ENCODE measurements at regions not wholly inside any gene's neighbourhood (a gene's known extent, or its start where the extent isn't known, plus 50 kb on each side); places are given as distances from the start of the nearest gene placed in this dataset.

- DNase-seq: no peak
Measured at GRCh38 chr2:16314691-16315457, 350.8 kb downstream of the CYRIA start.

- DNase-seq: no peak
Measured at GRCh38 chr2:16314001-16314400, 351.6 kb downstream of the CYRIA start.

- no peak for DNase-seq
Measured at GRCh38 chr2:16313235-16313975, 352.2 kb downstream of the CYRIA start.

GRCh38 chr2:16312771-16313170, 352.9 kb downstream of the CYRIA start:
- no peak for DNase-seq

DNA sequence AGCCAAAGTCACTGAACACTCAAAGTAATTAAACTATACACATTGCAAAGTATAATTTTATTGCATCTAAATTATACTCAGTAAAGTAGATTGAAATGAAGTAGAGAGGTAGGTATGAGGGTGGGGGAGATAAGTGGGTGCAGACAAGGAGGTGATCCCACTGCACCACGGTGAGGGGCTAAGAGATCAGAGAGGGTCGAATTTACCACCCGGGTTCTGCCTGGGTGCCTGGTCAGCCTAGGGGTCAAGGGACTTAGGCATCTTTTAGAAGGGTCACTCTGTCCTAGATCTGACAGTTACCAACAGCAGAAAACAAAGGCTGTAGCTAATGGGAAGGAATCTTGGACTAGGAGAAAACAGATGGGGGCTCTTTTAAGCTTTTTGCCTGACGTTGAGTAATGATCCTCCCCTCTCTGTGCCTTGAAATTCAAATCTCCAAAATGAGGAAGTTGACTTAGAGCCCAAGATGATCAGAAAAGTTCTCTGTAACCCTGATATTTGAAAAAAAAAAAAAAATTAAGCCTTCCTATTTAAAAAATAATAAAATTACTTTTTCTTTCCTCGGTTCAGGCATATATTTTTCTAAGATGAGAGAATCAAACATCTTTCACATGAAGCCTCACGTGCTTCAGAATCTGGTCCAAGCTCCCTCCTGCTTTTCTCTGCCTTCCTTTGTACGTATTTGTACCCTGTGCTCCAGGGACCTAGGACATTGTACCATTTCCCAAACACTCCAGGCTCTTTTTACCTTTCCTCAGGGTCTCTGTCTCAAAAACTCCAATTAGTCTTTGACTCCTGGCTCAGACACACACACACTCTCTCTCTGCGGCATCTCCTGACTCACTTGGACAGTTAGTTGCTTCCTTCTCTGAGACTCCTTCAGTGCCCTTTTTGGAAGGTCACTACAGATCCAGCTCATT, 353.9 kb downstream of the CYRIA start:
- DNase-seq: no peak

DNA sequence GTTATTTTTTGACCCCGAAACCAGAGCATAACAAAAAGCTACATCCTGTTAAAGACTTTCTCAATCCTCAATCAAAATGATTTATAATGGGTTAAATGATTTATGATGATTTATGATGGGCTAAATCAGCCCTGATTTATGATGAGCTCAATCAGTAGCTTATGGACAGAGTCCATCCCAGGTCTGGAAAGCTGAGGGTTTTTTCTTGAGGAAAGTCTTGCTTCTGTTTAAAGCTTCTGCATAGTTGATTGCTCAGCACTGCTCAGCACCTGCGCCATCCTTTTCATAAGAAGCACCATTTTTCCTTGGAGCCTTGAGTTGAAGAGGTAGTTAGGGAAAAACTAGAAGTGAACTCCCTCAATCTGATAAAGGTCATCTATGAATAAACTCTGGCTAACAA, 356.8 kb downstream of the CYRIA start:
- no peak for DNase-seq

DNA sequence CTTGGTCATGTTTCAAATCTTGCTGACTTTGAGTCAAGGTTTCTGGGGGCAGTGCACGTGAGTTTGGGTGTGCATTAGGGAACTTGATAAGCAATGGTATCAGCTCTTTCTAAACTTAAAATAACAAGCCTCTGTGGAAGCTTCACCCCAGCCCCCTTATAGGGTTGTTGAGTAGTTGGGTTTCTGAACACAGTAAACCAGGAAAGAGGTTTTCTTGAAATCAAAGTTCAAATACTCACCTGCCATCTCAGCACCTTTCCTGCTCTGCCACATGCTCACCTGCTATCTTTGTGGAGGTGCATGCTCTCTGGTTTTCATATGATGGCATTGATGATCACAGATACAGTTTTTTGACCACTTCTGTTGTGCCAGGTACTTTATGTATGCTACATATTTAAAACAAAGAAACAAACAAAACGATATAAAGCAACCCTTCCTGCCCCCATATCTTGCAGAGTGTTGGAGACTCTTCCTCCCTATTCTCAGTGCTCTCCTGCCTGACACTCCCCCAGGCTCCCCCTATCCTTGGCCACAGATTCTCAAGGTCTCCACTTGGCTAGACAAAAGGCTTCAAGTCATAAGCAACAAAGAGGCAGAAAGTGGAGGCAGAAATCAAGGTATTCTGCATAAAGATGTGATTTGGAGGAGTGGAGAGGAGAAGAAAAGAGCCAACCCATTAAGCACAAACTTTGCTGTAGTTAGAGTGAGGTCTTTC, 360.6 kb downstream of the CYRIA start:
- DNase-seq: no peak

DNA sequence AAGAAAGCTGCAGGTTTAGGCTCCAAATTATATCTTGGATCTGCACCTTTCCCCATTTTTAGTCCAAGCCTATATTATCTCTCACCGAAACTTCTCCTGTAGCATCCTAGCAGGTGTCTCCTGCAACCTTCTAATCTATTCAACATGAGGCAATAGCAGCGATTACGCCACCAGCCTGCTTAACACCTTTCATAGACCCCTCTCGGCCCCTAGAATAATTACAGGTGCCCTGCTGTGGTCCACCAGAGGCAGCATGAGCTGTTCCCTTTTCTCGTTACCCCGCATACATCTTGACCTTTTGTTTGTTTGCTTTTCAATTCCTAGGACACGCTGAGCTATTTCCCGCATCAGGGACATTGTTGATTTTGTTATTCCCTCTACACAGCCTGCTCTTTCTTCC, 361.9 kb downstream of the CYRIA start:
- DNase-seq: no peak

DNA sequence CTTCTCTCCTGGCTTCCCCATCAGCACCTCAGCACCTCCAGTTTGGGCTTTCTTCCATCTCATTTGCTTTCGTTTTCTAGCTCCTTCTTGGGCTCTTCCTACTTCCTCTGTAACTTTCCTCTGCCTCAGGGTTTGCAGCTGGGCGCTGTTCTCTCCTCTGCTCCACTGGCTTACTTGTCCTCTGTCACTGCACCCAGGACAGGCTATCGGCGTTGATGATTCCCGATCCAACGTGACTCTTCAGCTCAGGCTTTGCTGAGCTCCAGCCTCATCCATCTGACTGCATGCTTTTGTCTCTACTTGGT, 362.4 kb downstream of the CYRIA start:
- DNase-seq: no peak

GRCh38 chr2:16302431-16303272, 362.3 kb downstream of the MYCN start:
- DNase-seq: no peak

- no peak for DNase-seq
Measured at GRCh38 chr2:16301961-16302360, 361.6 kb downstream of the MYCN start.

DNA sequence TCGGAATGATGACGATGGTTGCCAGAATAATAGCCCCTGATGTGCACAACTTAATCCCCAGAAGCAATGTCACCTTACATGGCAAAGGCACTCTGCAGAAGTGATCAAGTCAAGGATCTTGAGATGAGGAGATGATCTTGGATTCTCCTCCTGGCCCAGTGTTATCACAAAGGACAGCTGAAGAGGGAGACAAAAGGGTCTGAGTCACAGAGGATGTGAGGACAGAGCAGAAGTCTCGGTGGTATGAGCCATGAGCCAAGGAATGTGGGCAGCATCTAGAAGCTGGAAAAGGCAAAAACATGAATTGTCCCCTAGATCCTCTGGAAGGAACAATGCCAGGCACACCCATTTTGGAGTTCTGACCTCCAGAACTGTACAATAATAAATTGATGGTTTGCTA, 358.5 kb downstream of the MYCN start:
- no peak for DNase-seq

GRCh38 chr2:16296331-16297250, 356.2 kb downstream of the MYCN start:
- DNase-seq: no peak

DNA sequence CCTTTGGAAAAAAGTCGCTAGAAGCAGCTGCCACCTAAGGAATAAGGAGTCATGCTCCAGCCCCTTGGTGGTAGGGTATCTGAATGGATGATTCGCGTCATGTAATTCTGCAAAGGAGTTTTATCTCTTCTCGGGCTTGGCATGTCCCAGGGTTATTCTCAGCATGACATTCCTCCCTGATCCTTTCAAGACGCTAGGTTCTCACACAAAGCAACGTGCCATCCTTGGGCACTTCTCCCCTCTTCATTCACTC, 355.6 kb downstream of the MYCN start:
- no peak for DNase-seq

GRCh38 chr2:16294791-16295190, 354.4 kb downstream of the MYCN start:
- DNase-seq: no peak

- DNase-seq: no peak
Measured at GRCh38 chr2:16293871-16294270, 353.5 kb downstream of the MYCN start.

DNA sequence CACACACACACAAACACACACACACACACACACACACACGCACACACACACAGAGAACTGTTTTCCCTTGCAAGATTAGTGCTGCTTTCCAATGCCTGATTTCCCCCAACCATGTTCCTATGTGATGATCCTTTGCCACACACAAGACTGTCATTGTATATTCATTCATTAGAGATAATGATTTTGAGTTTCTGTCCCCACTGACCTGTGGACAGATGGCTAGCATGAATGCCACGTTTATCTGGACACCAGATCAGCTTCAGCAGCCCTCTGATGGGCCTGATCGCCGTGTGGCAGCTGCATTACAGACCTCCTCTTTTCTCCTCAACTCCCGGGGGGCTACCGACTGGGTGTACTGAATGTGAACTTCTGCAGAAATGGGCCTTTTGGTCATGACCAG, 353.0 kb downstream of the MYCN start:
- DNase-seq: no peak

- DNase-seq: no peak
Measured at GRCh38 chr2:16291731-16292550, 351.6 kb downstream of the MYCN start.

DNA sequence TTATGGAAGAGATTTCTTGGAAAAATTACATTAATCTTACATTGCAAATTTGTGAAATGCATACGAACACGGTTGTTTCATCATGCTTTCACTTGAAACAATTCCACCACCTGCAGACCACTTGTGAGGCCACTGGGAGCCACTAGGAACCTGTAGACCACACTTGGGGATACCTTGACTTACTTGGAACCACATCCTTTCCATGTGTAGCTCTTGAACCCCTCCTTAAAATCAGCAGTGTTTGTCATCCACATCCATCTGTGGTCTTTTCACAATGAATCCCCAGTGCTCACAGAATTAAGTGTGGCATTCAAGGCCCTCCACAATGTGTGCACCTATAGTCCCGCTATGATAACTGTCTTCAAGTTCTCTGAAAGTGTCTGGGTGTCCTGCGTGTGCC, 350.9 kb downstream of the MYCN start:
- no peak for DNase-seq

- DNase-seq: no peak
Measured at GRCh38 chr2:16290311-16291020, 350.1 kb downstream of the MYCN start.

Data from activated CD4-positive, alpha-beta T cell treated with anti-CD3 and anti-CD28 coated beads, Interleukin-2, amount 50 U/mL, for 48 hours (primary cell).